ENCODE measurements at regions not wholly inside any gene's neighbourhood (a gene's known extent, or its start where the extent isn't known, plus 50 kb on each side); places are given as distances from the start of the nearest gene placed in this dataset.

GRCh38 chr7:21221130-21221529, 206.8 kb upstream of the SP4 start:
- DNase-seq (ENCODE audit: low spot score), result no peak

- DNase-seq (ENCODE audit: low spot score), result no peak
Measured at GRCh38 chr7:21238400-21239116, 189.3 kb upstream of the SP4 start.

- peak; percentile 25 for DNase-seq (ENCODE audit: low spot score)
Measured at GRCh38 chr7:21243265-21243664, 184.6 kb upstream of the SP4 start.

GRCh38 chr7:21251151-21251800, 176.6 kb upstream of the SP4 start:
- DNase-seq (ENCODE audit: low spot score), result peak; percentile 23

- peak; percentile 31 for DNase-seq (ENCODE audit: low spot score)
Measured at GRCh38 chr7:21253740-21254687, 173.9 kb upstream of the SP4 start.

GRCh38 chr7:21256310-21256877, 171.5 kb upstream of the SP4 start:
- peak; percentile 12 for DNase-seq (ENCODE audit: low spot score)

- no peak for DNase-seq (ENCODE audit: low spot score)
Measured at GRCh38 chr7:21260939-21261338, 166.9 kb upstream of the SP4 start.

- peak; percentile 15 for DNase-seq (ENCODE audit: low spot score)
Measured at GRCh38 chr7:21261627-21262594, 166.0 kb upstream of the SP4 start.

GRCh38 chr7:21269021-21269420, 158.9 kb upstream of the SP4 start:
- no peak for DNase-seq (ENCODE audit: low spot score)

GRCh38 chr7:21276471-21277035, 151.3 kb upstream of the SP4 start:
- DNase-seq (ENCODE audit: low spot score), result no peak

GRCh38 chr7:21278944-21279343, 148.9 kb upstream of the SP4 start:
- DNase-seq (ENCODE audit: low spot score), result no peak

GRCh38 chr7:21281193-21281592, 146.7 kb upstream of the SP4 start:
- no peak for DNase-seq (ENCODE audit: low spot score)

GRCh38 chr7:21293771-21294170, 134.1 kb upstream of the SP4 start:
- DNase-seq (ENCODE audit: low spot score), result no peak

- DNase-seq (ENCODE audit: low spot score), result no peak
Measured at GRCh38 chr7:21299766-21300165, 128.1 kb upstream of the SP4 start.

- DNase-seq (ENCODE audit: low spot score), result no peak
Measured at GRCh38 chr7:21300692-21301091, 127.2 kb upstream of the SP4 start.

- DNase-seq (ENCODE audit: low spot score), result no peak
Measured at GRCh38 chr7:21304808-21305375, 123.0 kb upstream of the SP4 start.

- no peak for DNase-seq (ENCODE audit: low spot score)
Measured at GRCh38 chr7:21305455-21306235, 122.2 kb upstream of the SP4 start.

- DNase-seq (ENCODE audit: low spot score), result no peak
Measured at GRCh38 chr7:21314954-21315353, 112.9 kb upstream of the SP4 start.

Measured in HuH-7.5 (cell line).